Suprapubic skin (tissue), 4 donors: ENCODE measurements at regions not wholly inside any gene's neighbourhood (a gene's known extent, or its start where the extent isn't known, plus 50 kb on each side); places are given as distances from the start of the nearest gene placed in this dataset.
"Not testable (repeated sequence)": the region's sequence is repeated elsewhere in the genome, so short reads cannot be mapped to it uniquely, and the experiment has no call there.

Experiments
- DNase-seq, 2 donors: peaks; one replicate each; pipeline ENCODE4 v3.0.0-alpha.2; 2019; ENCODE audit warnings: low spot score in 2 of 2
- H3K27ac ChIP-seq: fragments of 200-600 bp; sonication (generic); one replicate; pipeline ENCODE4 v1.5.1; 2019
- H3K27me3 ChIP-seq: fragments of 200-600 bp; sonication (generic); one replicate; pipeline ENCODE4 v1.5.1; 2019
- H3K36me3 ChIP-seq: fragments of 200-600 bp; sonication (generic); one replicate; pipeline ENCODE4 v1.5.1; 2019
- H3K4me1 ChIP-seq: fragments of 200-600 bp; sonication (generic); one replicate; pipeline ENCODE4 v1.5.1; 2019
- H3K4me3 ChIP-seq: fragments of 200-600 bp; sonication (generic); one replicate; pipeline ENCODE4 v1.5.1; 2019; ENCODE audit warnings: mild to moderate bottlenecking
- H3K9me3 ChIP-seq: fragments of 200-600 bp; sonication (generic); one replicate; pipeline ENCODE4 v1.5.1; 2019
- CTCF ChIP-seq, 2 donors: fragments of 200-600 bp in 1 of 2; fragments of 450-650 bp in 1 of 2; sonication (generic) in 1 of 2; IDR thresholded peaks; one replicate each; pipeline ENCODE4 v1.5.1; 2016 to 2019; ENCODE audit warnings: antibody characterized with exemption in 2 of 2, mild to moderate bottlenecking in 1 of 2, moderate library complexity in 1 of 2
- EP300 ChIP-seq: sonication (generic); formaldehyde crosslinking; IDR thresholded peaks from one replicate; pipeline ENCODE4 v1.6.1; 2017; ENCODE audit warnings: antibody characterized with exemption
- POLR2A ChIP-seq, 2 donors: fragments of 450-650 bp; IDR thresholded peaks; one replicate each; pipeline ENCODE4 v1.6.1; 2017; ENCODE audit warnings: antibody characterized with exemption in 2 of 2, mild to moderate bottlenecking in 2 of 2, moderate library complexity in 2 of 2
- POLR2AphosphoS5 ChIP-seq, 3 donors: sonication (generic); formaldehyde crosslinking; IDR thresholded peaks; one replicate each; pipeline ENCODE4 v1.6.1; 2017; ENCODE audit warnings: antibody characterized with exemption in 3 of 3
- WGBS: methylation state at CpG from one replicate; pipeline ENCODE4 v1.1.5; 2018; 5-methylcytosine and 5-hydroxymethylcytosine counted together

GRCh38 chr6:115601064-115601463 is 459.6 kb downstream of the FRK start:
- DNase-seq: no peak
- H3K4me3 ChIP-seq: no peak overlapping the region
- H3K4me1 ChIP-seq: no peaks in the 10 kb centered on the region
- WGBS: 74% methylated on average over 1 of the region's 1 CpG
- TF ChIP-seq CTCF (IDR thresholded peaks at IDR 0.05) (no peak), EP300 (no peak), POLR2A (IDR thresholded peaks at IDR 0.05) (no peak), POLR2AphosphoS5 (IDR thresholded peaks at IDR 0.05) (no peak)
- H3K27me3 ChIP-seq: no peaks in the 10 kb centered on the region
- H3K9me3 ChIP-seq: no peaks in the 10 kb centered on the region
- no peaks in the 10 kb centered on the region for H3K36me3 ChIP-seq
- no peak overlapping the region for H3K27ac ChIP-seq

- no peak for DNase-seq
- TF ChIP-seq CTCF (IDR thresholded peaks at IDR 0.05) (no peak), EP300 (no peak), POLR2A (IDR thresholded peaks at IDR 0.05) (no peak), POLR2AphosphoS5 (IDR thresholded peaks at IDR 0.05) (no peak)
- no peaks in the 10 kb centered on the region for H3K4me1 ChIP-seq
- no peak overlapping the region for H3K4me3 ChIP-seq
- H3K36me3 ChIP-seq: no peaks in the 10 kb centered on the region
- no peak overlapping the region for H3K27ac ChIP-seq
- no peaks in the 10 kb centered on the region for H3K27me3 ChIP-seq
- WGBS: 92% methylated on average over 1 of the region's 1 CpG
- no peaks in the 10 kb centered on the region for H3K9me3 ChIP-seq
Observed at GRCh38 chr6:115594891-115595290, 465.8 kb downstream of the FRK start.

GRCh38 chr6:115592025-115592424 is 468.7 kb downstream of the FRK start:
- 75% methylated on average over 2 of the region's 2 CpGs for WGBS
- Histone ChIP-seq H3K4me3 (no peak overlapping the region), H3K9me3 (no peaks in the 10 kb centered on the region), H3K36me3 (no peaks in the 10 kb centered on the region), H3K4me1 (no peaks in the 10 kb centered on the region), H3K27me3 (no peaks in the 10 kb centered on the region), H3K27ac (no peak overlapping the region)
- TF ChIP-seq POLR2AphosphoS5 (IDR thresholded peaks at IDR 0.05): no peak
- no peak for DNase-seq

GRCh38 chr6:115589072-115589471 is 471.6 kb downstream of the FRK start:
- not testable (repeated sequence) for H3K9me3 ChIP-seq, H3K4me3 ChIP-seq
- WGBS: 95% methylated on average over 4 of the region's 4 CpGs

GRCh38 chr6:115583290-115583689 is 477.4 kb downstream of the FRK start:
- H3K36me3 ChIP-seq: no peaks in the 10 kb centered on the region
- DNase-seq: no peak
- H3K9me3 ChIP-seq: no peaks in the 10 kb centered on the region
- 43% methylated on average over 1 of the region's 1 CpG for WGBS
- H3K4me3 ChIP-seq: no peak overlapping the region
- TF ChIP-seq EP300 (no peak), POLR2A (IDR thresholded peaks at IDR 0.05) (no peak), POLR2AphosphoS5 (IDR thresholded peaks at IDR 0.05) (no peak)
- no peak overlapping the region for H3K27ac ChIP-seq
- no peaks in the 10 kb centered on the region for H3K27me3 ChIP-seq
- no peaks in the 10 kb centered on the region for H3K4me1 ChIP-seq

More at GRCh38 chr6:115589072-115589471, 471.6 kb downstream of the FRK start:
- not testable (repeated sequence) for H3K4me1 ChIP-seq, DNase-seq, H3K27ac ChIP-seq, H3K27me3 ChIP-seq, H3K36me3 ChIP-seq

- H3K4me1 ChIP-seq: no peaks in the 10 kb centered on the region
Observed at GRCh38 chr6:115582386-115582785, 478.3 kb downstream of the FRK start.

GRCh38 chr6:115579565-115579964 is 481.1 kb downstream of the FRK start:
- H3K4me3 ChIP-seq, H3K36me3 ChIP-seq, H3K4me1 ChIP-seq, H3K27ac ChIP-seq, DNase-seq, H3K9me3 ChIP-seq, H3K27me3 ChIP-seq: not testable (repeated sequence)
- 43% methylated on average over 2 of the region's 2 CpGs for WGBS

More at GRCh38 chr6:115582386-115582785, 478.3 kb downstream of the FRK start:
- DNase-seq: no peak
- H3K27ac ChIP-seq: no peak overlapping the region
- H3K9me3 ChIP-seq: no peaks in the 10 kb centered on the region
- TF ChIP-seq EP300: no peak
- TF ChIP-seq CTCF (IDR thresholded peaks at IDR 0.05): no peak
- no peak for TF ChIP-seq POLR2A (IDR thresholded peaks at IDR 0.05)
- no peak for TF ChIP-seq POLR2AphosphoS5 (IDR thresholded peaks at IDR 0.05)
- H3K27me3 ChIP-seq: no peaks in the 10 kb centered on the region
- 79% methylated on average over 2 of the region's 2 CpGs for WGBS
- H3K4me3 ChIP-seq: no peak overlapping the region
- no peaks in the 10 kb centered on the region for H3K36me3 ChIP-seq
